ENCODE measurements at regions not wholly inside any gene's neighbourhood (a gene's known extent, or its start where the extent isn't known, plus 50 kb on each side); places are given as distances from the start of the nearest gene placed in this dataset.

DNA sequence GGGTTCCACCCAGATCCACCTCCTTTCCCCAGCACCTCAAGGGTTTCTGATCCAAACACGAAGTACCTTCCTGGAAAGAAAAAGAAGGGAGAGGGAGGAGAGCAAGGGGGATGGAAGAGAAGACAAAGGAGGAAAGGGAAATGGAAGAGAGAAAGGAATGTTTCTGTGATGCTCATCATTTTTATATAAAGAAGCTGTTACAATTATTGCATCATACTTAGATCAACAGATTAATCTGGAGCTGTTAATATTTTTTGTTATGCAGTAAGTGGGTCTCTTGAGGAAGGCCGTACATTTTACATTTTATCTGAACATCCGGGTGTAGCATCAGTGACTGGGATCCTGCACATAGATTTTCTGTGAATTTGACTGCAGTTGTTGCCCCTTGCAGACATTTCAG lies 60.6 kb upstream of the NEDD4L start:
- TF ChIP-seq, protein P1, sequence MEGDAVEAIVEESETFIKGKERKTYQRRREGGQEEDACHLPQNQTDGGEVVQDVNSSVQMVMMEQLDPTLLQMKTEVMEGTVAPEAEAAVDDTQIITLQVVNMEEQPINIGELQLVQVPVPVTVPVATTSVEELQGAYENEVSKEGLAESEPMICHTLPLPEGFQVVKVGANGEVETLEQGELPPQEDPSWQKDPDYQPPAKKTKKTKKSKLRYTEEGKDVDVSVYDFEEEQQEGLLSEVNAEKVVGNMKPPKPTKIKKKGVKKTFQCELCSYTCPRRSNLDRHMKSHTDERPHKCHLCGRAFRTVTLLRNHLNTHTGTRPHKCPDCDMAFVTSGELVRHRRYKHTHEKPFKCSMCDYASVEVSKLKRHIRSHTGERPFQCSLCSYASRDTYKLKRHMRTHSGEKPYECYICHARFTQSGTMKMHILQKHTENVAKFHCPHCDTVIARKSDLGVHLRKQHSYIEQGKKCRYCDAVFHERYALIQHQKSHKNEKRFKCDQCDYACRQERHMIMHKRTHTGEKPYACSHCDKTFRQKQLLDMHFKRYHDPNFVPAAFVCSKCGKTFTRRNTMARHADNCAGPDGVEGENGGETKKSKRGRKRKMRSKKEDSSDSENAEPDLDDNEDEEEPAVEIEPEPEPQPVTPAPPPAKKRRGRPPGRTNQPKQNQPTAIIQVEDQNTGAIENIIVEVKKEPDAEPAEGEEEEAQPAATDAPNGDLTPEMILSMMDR (IDR thresholded peaks at IDR 0.05; ENCODE audit: low read depth, low read length) = no peak
- TF ChIP-seq EZH2phosphoT487 (IDR thresholded peaks at IDR 0.05; ENCODE audit: low read depth) = no peak
